SK-N-SH (cell line): ENCODE measurements at regions not wholly inside any gene's neighbourhood (a gene's known extent, or its start where the extent isn't known, plus 50 kb on each side); places are given as distances from the start of the nearest gene placed in this dataset.

Experiments
- CTCF ChIA-PET: fragments of 300-600, 350-600 bp; formaldehyde crosslinking; extraction: SDS; loops from one replicate; lab custom pipeline; 2021; lab: Yijun Ruan, JAX
- POLR2A ChIA-PET: fragments of 350-600 bp; sonication (Branson Sonifier 250); formaldehyde crosslinking; extraction: SDS; loops from one replicate; lab custom pipeline; 2020; ENCODE audit warnings: antibody characterized with exemption, inconsistent platforms; lab: Yijun Ruan, JAX
- DNase-seq: peaks from one replicate; pipeline ENCODE4 v3.0.0; 2012
- H2AFZ ChIP-seq: fragments of 200-600 bp; sonication (generic); 2 replicates; pipeline ENCODE4 v1.8.1; 2016; ENCODE audit warnings: antibody characterized with exemption, mild to moderate bottlenecking, low read depth
- H3F3A ChIP-seq: fragments of 200-600 bp; sonication (generic); replicated peaks from 2 replicates; pipeline ENCODE3; 2016; ENCODE audit warnings: antibody characterized with exemption, mild to moderate bottlenecking; ENCODE audit not compliant: insufficient read depth
- H3K27ac ChIP-seq, 2 experiments: fragments of 200-500 bp in 1 of 2; fragments of 200-600 bp in 1 of 2; sonication (Bioruptor generic) in 1 of 2; sonication (generic), shearing (Covaris generic) in 1 of 2; 2 replicates each; pipeline versions ENCODE4 v1.5.1 to v1.6.1; 2014 to 2016; ENCODE audit warnings: low read depth in 2 of 2, inconsistent platforms in 1 of 2, low read length in 1 of 2, mild to moderate bottlenecking in 1 of 2, mixed read lengths in 1 of 2
- H3K27me3 ChIP-seq: fragments of 200-600 bp; sonication (generic), shearing (Covaris generic); 2 replicates; pipeline ENCODE4 v1.6.1; 2016; ENCODE audit warnings: mixed run types; ENCODE audit not compliant: insufficient read depth
- H3K36me3 ChIP-seq, 2 experiments: fragments of 200-500 bp in 1 of 2; fragments of 200-600 bp in 1 of 2; sonication (Bioruptor generic) in 1 of 2; sonication (generic) in 1 of 2; replicated peaks in 1 of 2; 2 replicates each; pipeline versions ENCODE3 to v1.5.1; 2014 to 2016; ENCODE audit warnings: low read length in 1 of 2, mild to moderate bottlenecking in 1 of 2; ENCODE audit not compliant: insufficient read depth in 2 of 2, control insufficient read depth in 1 of 2
- H3K4me1 ChIP-seq, 2 experiments: fragments of 200-500 bp in 1 of 2; fragments of 200-600 bp in 1 of 2; sonication (Bioruptor generic) in 1 of 2; sonication (generic), shearing (Covaris generic) in 1 of 2; 2 replicates each; pipeline versions ENCODE4 v1.5.1 to v1.6.1; 2014 to 2016; ENCODE audit warnings: low read depth in 1 of 2, low read length in 1 of 2, mixed run types in 1 of 2; ENCODE audit not compliant: insufficient read depth in 2 of 2, control insufficient read depth in 1 of 2
- H3K4me2 ChIP-seq: fragments of 200-600 bp; sonication (generic), shearing (Covaris generic); 2 replicates; pipeline ENCODE4 v1.6.1; 2017; ENCODE audit warnings: mixed run types
- H3K4me3 ChIP-seq, 2 experiments: fragments of 200-500 bp in 1 of 2; fragments of 200-600 bp in 1 of 2; sonication (Bioruptor generic) in 1 of 2; sonication (generic), shearing (Covaris generic) in 1 of 2; 2 replicates each; pipeline versions ENCODE4 v1.5.1 to v1.8.1; 2014 to 2016; ENCODE audit warnings: low read depth in 2 of 2, inconsistent platforms in 1 of 2, low read length in 1 of 2, mild to moderate bottlenecking in 1 of 2, mixed read lengths in 1 of 2, moderate library complexity in 1 of 2
- H3K79me2 ChIP-seq: fragments of 200-600 bp; sonication (generic); 2 replicates; pipeline ENCODE4 v1.8.1; 2017; ENCODE audit warnings: mild to moderate bottlenecking; ENCODE audit not compliant: insufficient read depth
- H3K9ac ChIP-seq: fragments of 200-600 bp; sonication (generic); 2 replicates; pipeline ENCODE4 v1.6.1; 2017; ENCODE audit warnings: mixed run types
- H3K9me2 ChIP-seq: fragments of 200-600 bp; sonication (generic); 2 replicates; pipeline ENCODE4 v1.6.1; 2017; ENCODE audit warnings: mixed run types
- H3K9me3 ChIP-seq: fragments of 200-600 bp; sonication (generic); 2 replicates; pipeline ENCODE4 v1.6.1; 2017; ENCODE audit warnings: mixed run types, mild to moderate bottlenecking, moderate library complexity
- H4K20me1 ChIP-seq: fragments of 200-600 bp; sonication (generic); 2 replicates; pipeline ENCODE4 v1.6.1; 2017; ENCODE audit warnings: mild to moderate bottlenecking, mixed run types; ENCODE audit not compliant: insufficient read depth
- EZH2phosphoT487 ChIP-seq: fragments of 200-600 bp; sonication (generic); IDR thresholded peaks from 2 replicates; pipeline ENCODE4 v1.6.1; 2017; ENCODE audit warnings: low read depth, mixed run types, mild to moderate bottlenecking, antibody characterized with exemption, moderate library complexity, borderline replicate concordance
- GATA2 ChIP-seq: sonication (generic); formaldehyde crosslinking; IDR thresholded peaks from 2 replicates; pipeline ENCODE4 v1.5.0; 2020; ENCODE audit warnings: mild to moderate bottlenecking, missing genetic modification reagents
- MEF2A ChIP-seq: IDR thresholded peaks from 2 replicates; pipeline ENCODE4 v1.4.0; 2012; ENCODE audit warnings: low read depth, borderline replicate concordance
- MXI1 ChIP-seq: IDR thresholded peaks from 2 replicates; pipeline ENCODE4 v1.6.1; 2012; ENCODE audit warnings: mild to moderate bottlenecking, low read depth, low read length, improper control_type of control experiment
- RAD21 ChIP-seq: IDR thresholded peaks from 2 replicates; pipeline ENCODE4 v1.6.1; 2012; ENCODE audit warnings: mild to moderate bottlenecking, low read length
- RCOR1 ChIP-seq: fragments of 150-350 bp; IDR thresholded peaks from 2 replicates; pipeline ENCODE4 v1.6.1; 2017; ENCODE audit warnings: antibody characterized with exemption, low read length
- TAF1 ChIP-seq: IDR thresholded peaks from 2 replicates; pipeline ENCODE4 v1.6.1; 2012; ENCODE audit warnings: low read depth, mild to moderate bottlenecking, low read length, moderate library complexity, borderline replicate concordance
- TCF12 ChIP-seq: IDR thresholded peaks from 2 replicates; pipeline ENCODE4 v1.4.0; 2012
- TEAD4 ChIP-seq: IDR thresholded peaks from 2 replicates; pipeline ENCODE4 v1.4.0; 2012; ENCODE audit warnings: mild to moderate bottlenecking, borderline replicate concordance; ENCODE audit not compliant: insufficient read depth
- WGBS: methylation state at CpG from one replicate; pipeline ENCODE4 v1.1.6; 2017; ENCODE audit warnings: low lambda C conversion rate; 5-methylcytosine and 5-hydroxymethylcytosine counted together
- TF ChIP-seq, protein P1 (sequence below): IDR thresholded peaks from 2 replicates; pipeline ENCODE4 v1.4.0; 2012; ENCODE audit warnings: low read depth, borderline replicate concordance
- TF ChIP-seq, protein P2 (sequence below): fragments of 150-350 bp; IDR thresholded peaks from 2 replicates; pipeline ENCODE4 v1.6.1; 2017; ENCODE audit warnings: antibody characterized with exemption, low read length, low read depth, borderline replicate concordance

DNA sequence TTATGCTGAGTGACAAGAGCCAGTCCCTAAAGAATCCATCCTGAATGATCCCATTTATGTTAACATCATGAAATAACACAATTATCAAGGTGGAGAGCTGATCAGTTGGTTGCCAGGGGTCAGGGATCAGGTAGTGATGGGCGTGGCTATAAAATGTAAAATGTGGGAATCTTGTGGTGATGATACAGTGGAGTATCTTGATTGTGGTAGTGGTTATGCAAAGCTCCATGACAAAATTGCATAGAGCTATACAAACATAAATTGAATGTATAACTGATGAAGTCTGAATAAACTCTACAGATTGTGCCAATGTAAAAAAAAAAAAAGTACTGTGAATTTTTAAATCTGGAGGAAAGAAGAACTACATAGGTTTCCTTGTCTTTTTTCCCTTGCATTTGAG lies 104.6 kb upstream of the SPATA31C2 start:
- no peaks in the 10 kb centered on the region for H4K20me1 ChIP-seq
- no peak overlapping the region for H3K27ac ChIP-seq
- no peaks in the 10 kb centered on the region for H3K79me2 ChIP-seq
- H3K4me1 ChIP-seq: no peaks in the 10 kb centered on the region
- H3K36me3 ChIP-seq: no peaks in the 10 kb centered on the region
- no peak for DNase-seq
- no peak overlapping the region for H3K4me3 ChIP-seq
- TF ChIP-seq MEF2A (no peak), MXI1 (no peak), RAD21 (no peak), TEAD4 (no peak), EZH2phosphoT487 (no peak)
- TF ChIP-seq, protein P1, sequence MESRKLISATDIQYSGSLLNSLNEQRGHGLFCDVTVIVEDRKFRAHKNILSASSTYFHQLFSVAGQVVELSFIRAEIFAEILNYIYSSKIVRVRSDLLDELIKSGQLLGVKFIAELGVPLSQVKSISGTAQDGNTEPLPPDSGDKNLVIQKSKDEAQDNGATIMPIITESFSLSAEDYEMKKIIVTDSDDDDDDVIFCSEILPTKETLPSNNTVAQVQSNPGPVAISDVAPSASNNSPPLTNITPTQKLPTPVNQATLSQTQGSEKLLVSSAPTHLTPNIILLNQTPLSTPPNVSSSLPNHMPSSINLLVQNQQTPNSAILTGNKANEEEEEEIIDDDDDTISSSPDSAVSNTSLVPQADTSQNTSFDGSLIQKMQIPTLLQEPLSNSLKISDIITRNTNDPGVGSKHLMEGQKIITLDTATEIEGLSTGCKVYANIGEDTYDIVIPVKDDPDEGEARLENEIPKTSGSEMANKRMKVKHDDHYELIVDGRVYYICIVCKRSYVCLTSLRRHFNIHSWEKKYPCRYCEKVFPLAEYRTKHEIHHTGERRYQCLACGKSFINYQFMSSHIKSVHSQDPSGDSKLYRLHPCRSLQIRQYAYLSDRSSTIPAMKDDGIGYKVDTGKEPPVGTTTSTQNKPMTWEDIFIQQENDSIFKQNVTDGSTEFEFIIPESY: no peak
- no peak overlapping the region for H3K9ac ChIP-seq
- no peaks in the 10 kb centered on the region for H3K27me3 ChIP-seq
- H3K4me2 ChIP-seq: no peak overlapping the region
- no peak overlapping the region for H2AFZ ChIP-seq
- H3F3A ChIP-seq: no peaks in the 10 kb centered on the region
- POLR2A ChIA-PET: no interaction called here
- no peaks in the 10 kb centered on the region for H3K9me2 ChIP-seq
- CTCF ChIA-PET: interaction anchor here (1.1 kb wide), 1 partner anchor 12 kb away, joined by 4 read pairs; no protein-coding TSS in a partner anchor
- H3K9me3 ChIP-seq: no peaks in the 10 kb centered on the region
- WGBS: 33% methylated on average over 1 of the region's 1 CpG

DNA sequence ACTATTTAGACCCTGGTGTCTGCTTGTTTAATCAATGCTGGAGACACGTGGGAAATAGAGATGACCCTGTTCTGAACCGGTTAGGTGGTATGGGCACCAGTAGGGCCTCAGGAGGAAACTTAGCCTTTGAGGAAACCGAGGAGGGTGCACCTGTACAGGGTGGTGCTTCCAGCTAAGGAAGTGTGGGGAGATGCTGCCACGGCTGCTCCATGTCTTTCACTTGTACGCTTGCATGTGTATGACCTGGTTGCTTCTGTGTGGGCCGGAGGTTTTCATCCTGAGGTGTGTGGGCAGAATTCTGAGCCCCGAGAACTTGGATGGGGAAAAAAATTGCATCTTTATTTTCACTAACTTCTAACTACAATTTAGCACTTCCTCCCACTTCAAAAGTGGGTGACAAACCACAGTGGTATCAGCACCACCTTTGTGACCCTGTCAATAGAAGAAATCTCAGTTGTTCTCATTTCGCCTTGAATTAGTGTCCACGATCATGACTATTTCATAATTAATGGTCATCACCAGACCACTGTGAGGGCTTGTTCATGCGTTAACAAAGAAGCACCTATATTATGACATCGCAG lies 99.8 kb upstream of the SPATA31C2 start:
- H3K9ac ChIP-seq: no peak overlapping the region
- DNase-seq: no peak
- no peaks in the 10 kb centered on the region for H3K79me2 ChIP-seq
- TF ChIP-seq, protein P2, sequence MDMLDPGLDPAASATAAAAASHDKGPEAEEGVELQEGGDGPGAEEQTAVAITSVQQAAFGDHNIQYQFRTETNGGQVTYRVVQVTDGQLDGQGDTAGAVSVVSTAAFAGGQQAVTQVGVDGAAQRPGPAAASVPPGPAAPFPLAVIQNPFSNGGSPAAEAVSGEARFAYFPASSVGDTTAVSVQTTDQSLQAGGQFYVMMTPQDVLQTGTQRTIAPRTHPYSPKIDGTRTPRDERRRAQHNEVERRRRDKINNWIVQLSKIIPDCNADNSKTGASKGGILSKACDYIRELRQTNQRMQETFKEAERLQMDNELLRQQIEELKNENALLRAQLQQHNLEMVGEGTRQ: no peak
- TF ChIP-seq GATA2 (CRISPR knock-in tag) (no peak), TAF1 (no peak), RCOR1 (no peak), TCF12 (no peak), RAD21 (no peak)
- no peak overlapping the region for H3K4me3 ChIP-seq
- ChIA-PET POLR2A (no interaction called here), CTCF (no interaction called here)
- no peaks in the 10 kb centered on the region for H3K9me2 ChIP-seq
- no peak overlapping the region for H2AFZ ChIP-seq
- 66% methylated on average over 11 of the region's 11 CpGs for WGBS
- no peaks in the 10 kb centered on the region for H3K9me3 ChIP-seq
- no peaks in the 10 kb centered on the region for H3K27me3 ChIP-seq
- H3K4me1 ChIP-seq: no peaks in the 10 kb centered on the region
- H3K4me2 ChIP-seq: no peak overlapping the region
- no peaks in the 10 kb centered on the region for H3F3A ChIP-seq
- no peaks in the 10 kb centered on the region for H4K20me1 ChIP-seq
- H3K36me3 ChIP-seq: no peaks in the 10 kb centered on the region
- no peak overlapping the region for H3K27ac ChIP-seq
